NCI-H1436 (cell line): ENCODE measurements at regions not wholly inside any gene's neighbourhood (a gene's known extent, or its start where the extent isn't known, plus 50 kb on each side); places are given as distances from the start of the nearest gene placed in this dataset.
"Not testable (repeated sequence)": the region's sequence is repeated elsewhere in the genome, so short reads cannot be mapped to it uniquely, and the experiment has no call there.

Source experiments
- DNase-seq: peaks from one replicate; lab custom pipeline; 2025; lab: John Stamatoyannopoulos, UW

GRCh38 chr2:34703292-34703691 lies 1104.2 kb upstream of the FAM98A start:
- DNase-seq, result no peak

GRCh38 chr2:34702391-34702790 lies 1103.3 kb upstream of the FAM98A start:
- DNase-seq, result not testable (repeated sequence)

- DNase-seq, result not testable (repeated sequence)
Observed at GRCh38 chr2:34677591-34677990, 1078.5 kb upstream of the FAM98A start.

GRCh38 chr2:34677119-34677531 lies 1078.0 kb upstream of the FAM98A start:
- not testable (repeated sequence) for DNase-seq

- DNase-seq, result no peak
Observed at GRCh38 chr2:34670482-34670881, 1071.4 kb upstream of the FAM98A start.

GRCh38 chr2:34666821-34667220 lies 1067.7 kb upstream of the FAM98A start:
- no peak for DNase-seq

- DNase-seq, result no peak
Observed at GRCh38 chr2:34664266-34664665, 1065.2 kb upstream of the FAM98A start.

GRCh38 chr2:34663314-34663713 lies 1064.2 kb upstream of the FAM98A start:
- no peak for DNase-seq

GRCh38 chr2:34660741-34661140 lies 1061.6 kb upstream of the FAM98A start:
- DNase-seq, result no peak

GRCh38 chr2:34656632-34657031 lies 1057.5 kb upstream of the FAM98A start:
- no peak for DNase-seq

- DNase-seq, result no peak
Observed at GRCh38 chr2:34652636-34653035, 1053.5 kb upstream of the FAM98A start.

- no peak for DNase-seq
Observed at GRCh38 chr2:34646901-34647300, 1047.8 kb upstream of the FAM98A start.

- DNase-seq, result no peak
Observed at GRCh38 chr2:34632327-34632726, 1033.2 kb upstream of the FAM98A start.

- DNase-seq, result no peak
Observed at GRCh38 chr2:34627003-34627402, 1027.9 kb upstream of the FAM98A start.

GRCh38 chr2:34604164-34604563 lies 1005.1 kb upstream of the FAM98A start:
- DNase-seq, result no peak

- no peak for DNase-seq
Observed at GRCh38 chr2:34602262-34602661, 1003.2 kb upstream of the FAM98A start.

- no peak for DNase-seq
Observed at GRCh38 chr2:34601561-34601960, 1002.5 kb upstream of the FAM98A start.

GRCh38 chr2:34578641-34579040 lies 979.5 kb upstream of the FAM98A start:
- no peak for DNase-seq

GRCh38 chr2:34570266-34570872 lies 971.3 kb upstream of the FAM98A start:
- DNase-seq, result no peak

- DNase-seq, result no peak
Observed at GRCh38 chr2:34567128-34567527, 968.0 kb upstream of the FAM98A start.

GRCh38 chr2:34552337-34552736 lies 953.2 kb upstream of the FAM98A start:
- DNase-seq, result no peak

GRCh38 chr2:34549710-34550345 lies 950.7 kb upstream of the FAM98A start:
- DNase-seq, result no peak

GRCh38 chr2:34547900-34548299 lies 948.8 kb upstream of the FAM98A start:
- DNase-seq, result no peak

GRCh38 chr2:34547340-34547739 lies 948.2 kb upstream of the FAM98A start:
- DNase-seq, result no peak
